Activated gamma-delta T cell treated with anti-CD3 and anti-CD28 coated beads, Interleukin-2, amount 50 U/mL, for 16 hours (primary cell): ENCODE measurements at regions not wholly inside any gene's neighbourhood (a gene's known extent, or its start where the extent isn't known, plus 50 kb on each side); places are given as distances from the start of the nearest gene placed in this dataset.

Experiments
- DNase-seq: peaks from one replicate; pipeline ENCODE4 v3.0.0-alpha.2; 2020; ENCODE audit warnings: low read depth

DNA sequence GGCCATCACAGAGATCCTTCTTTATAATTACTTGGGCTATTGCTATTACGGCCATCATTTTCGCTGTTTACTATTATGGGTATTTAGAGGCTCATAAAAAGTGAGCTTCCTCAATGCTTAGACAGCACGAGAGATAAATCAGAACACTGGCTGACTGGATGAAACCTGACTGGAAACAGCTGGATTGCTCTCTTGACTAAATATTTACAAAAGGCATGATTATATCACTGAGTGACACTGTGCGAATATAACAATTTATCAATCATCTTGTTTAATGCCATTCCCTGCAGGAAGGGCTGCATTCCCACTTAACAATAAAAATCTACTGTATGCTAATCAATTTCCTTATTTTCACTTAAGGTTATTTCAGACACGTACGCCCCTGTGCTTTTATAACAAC, 260.1 kb upstream of the ARID1B start:
- DNase-seq, result no peak

DNA sequence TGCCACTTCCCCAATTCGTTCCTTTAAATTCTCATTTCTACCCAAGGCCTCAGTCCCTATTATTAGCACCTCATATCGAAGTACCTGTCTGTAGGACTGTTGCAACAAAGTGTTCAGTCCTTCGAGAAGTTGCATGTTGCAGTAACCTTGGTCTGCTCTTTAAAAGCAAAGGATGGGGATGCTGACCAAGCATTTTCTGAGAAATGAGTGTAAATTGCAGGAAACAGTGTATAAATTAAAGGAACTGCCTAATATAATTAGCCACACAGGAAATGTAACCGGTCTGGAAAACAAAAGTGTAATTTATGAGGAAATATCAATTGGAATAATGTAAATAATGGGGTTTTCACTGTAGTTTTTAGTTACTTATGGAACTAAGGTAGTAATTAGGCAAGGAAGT, 261.9 kb upstream of the ARID1B start:
- DNase-seq, result no peak

DNA sequence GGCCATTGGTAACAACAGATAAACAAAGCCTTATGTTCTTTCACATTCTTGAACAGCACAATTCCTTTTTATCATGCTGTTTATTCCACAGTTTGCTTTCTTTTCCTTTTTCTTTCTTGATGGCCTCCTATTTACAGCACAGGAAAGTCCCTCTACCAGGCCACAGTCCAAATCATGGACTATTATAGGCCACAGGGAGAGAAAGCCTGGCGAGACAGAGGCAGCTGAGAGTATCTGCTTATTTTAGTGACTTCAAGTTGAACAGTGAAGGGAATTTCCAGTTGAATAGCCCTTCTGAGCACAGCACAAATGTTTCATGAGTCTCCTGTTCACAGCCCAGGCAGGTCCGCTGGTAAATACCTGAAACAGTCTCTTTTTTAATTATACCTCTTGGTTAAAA, 263.7 kb upstream of the ARID1B start:
- no peak for DNase-seq

DNA sequence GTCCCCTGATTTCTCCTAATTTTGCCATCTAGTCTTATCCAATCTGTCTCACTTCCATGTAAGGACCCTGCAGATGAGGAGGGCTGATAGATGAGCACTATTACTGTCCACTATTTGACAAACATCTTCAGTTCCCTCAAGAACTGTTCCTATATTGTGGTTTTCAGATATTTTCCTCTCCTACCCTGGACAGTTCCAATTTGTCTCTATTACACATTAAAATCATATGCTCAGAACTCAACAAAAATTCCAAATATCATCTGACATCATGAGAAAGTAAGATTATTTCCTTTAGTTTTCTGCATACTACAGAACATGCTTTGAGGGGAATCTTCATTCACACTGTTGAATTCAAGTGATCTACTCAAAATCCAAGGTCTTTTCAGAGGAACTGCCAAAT, 265.6 kb upstream of the ARID1B start:
- DNase-seq, result no peak

DNA sequence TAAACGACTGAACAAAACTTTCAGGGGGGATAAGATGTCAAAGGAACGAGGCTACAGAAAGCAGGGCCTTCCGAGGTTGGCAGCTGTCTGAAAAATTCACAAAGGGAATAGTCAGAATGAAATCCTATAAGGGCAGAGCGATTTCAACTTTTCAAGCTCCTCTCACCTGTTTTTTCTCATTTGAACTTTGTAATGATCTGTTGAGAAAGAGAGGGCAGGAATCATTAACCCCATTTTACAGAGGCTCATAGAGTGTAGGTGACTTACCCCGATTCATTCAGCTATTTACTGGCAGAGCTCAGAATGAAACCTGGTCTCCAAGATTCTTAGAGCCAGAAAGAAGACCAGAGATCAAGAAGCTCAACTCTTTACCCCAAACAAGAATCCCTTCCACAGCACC, 266.1 kb upstream of the ARID1B start:
- no peak for DNase-seq

DNA sequence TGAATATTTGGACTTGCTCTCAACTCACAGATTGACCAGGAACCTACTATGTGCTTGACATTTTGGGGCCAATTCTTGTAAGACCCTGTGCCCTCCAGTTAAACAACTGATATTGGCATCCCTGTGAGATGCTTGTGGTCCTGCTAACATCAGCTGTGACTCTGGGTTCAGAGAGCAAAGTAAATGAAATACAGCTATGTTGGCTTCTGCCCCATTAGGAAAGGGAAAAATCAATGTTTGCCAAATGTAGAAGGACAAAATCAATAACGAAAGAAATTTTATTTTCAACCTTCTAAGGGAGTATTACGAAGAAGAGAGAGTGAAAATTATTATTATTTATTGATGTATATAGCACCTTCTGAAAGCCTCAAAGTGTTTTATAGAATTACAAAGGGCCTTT, 266.9 kb upstream of the ARID1B start:
- no peak for DNase-seq

DNA sequence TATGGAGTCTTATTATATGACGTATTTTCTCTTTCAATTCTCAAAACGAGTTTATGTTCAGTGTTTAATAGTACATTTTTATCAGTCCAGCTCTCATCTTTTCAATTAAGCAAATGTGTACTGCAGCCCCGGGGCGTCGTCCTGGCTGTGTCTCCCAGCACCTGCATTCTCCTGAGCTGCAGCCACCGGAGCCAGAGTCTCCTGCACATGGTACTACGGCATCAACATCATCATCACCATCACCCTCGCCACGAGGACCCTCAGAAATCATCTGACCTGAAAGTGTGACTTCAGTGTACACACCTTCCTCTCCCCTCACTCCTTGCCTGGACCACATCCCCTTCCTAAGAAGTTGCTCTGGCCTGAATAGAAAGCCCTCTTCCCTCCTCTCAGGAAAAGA, 267.7 kb upstream of the ARID1B start:
- DNase-seq, result no peak

DNA sequence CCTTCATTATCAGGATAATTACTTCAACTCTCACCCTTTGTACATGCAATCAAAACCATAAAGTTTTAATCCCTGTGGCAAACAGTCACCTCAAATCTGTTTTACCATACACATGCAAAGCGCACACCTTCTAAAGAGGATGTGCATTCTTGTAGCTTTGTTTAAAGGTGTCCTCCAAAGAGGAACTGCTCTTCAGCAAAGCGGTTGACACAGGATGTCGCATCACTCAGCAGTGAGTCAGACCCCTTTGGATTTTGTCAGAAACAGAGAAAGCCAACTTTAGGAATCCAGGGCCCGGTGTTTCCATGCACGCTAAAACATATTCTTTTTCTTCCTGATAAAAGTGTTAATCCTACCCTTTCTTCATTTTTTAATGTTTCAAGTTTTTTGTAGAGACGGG, 268.3 kb upstream of the ARID1B start:
- DNase-seq, result no peak

DNA sequence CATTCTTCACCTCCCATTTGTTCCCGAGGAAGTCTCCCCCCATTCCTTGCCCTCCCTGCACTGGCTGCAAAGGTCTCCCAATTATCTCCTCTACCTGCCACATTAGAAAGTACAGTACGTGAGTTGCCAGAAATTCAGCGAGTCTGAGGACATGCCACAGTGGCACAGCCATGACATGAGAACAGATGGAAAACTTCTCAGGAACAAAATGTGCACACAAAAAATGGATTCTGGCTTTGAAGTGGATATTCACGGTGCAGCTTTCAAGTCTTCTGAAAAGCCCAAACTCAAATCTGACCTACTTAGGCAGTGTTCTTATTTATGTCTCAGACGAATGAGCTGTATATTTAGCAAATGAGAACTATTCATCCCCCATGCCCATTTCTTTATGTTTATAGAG, 269.1 kb upstream of the ARID1B start:
- no peak for DNase-seq

DNA sequence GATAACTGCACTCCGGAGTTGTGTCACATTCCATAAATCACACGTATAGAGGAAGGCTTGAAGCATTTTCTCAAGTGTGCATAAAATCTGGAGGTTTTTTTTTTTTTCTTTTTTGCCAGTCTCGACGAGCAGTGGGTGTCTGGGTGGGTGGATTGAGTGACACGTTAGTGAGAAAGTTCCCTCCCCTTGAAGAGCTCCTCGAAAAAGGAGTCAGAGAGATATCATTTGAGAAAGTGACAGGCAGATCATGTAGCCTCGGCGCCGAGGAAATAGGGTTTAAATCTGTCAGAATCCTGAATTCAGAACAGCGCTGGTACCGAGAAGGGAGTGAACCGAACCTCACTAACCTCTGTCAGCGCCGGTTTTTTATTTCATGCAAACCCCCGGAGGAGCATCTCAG, 269.5 kb upstream of the ARID1B start:
- no peak for DNase-seq

DNA sequence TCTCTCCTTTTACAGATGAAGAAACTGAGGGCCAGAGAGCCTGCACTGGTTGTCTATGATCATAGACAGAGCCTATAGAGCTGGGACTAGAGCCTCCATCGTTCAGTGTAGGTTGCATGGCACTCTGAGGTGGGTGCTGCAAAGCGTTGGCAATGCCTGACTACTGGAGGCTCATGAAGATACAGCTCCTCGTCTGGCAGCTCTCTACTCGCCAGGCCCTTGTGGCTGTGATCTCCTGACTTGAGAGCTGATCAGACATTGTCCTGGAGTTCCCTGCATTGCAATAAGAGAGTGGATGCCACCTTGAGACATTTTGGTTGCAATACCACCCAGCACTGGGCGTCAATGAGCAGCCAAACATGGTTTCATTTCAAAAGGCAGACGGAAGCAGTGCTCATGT, 270.1 kb upstream of the ARID1B start:
- DNase-seq, result no peak

DNA sequence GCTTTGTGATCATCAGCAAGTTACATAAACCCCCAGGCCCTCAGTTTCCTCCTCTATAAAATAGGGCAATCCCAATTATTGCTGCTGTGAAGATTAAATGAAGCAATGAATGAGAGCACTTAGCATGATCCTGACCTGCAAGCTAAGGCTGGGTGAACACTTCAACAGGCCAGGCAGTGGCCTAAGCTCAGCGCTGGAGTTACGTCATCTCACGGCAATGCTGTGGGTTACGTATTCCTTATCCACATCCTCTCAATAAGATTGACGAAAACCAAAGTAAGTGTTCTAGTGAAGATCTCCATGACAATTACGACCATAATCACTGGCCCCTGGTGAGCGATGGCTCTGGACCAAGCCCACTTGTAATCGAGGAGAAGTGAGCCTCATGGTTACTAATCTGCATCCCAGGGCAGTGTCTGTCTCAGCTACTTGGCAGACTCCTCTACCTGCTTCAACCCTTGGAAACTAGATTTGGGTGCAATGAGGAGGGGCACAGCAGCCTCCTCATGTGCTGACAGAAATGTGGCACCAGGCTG, 274.1 kb upstream of the ARID1B start:
- DNase-seq, result no peak

DNA sequence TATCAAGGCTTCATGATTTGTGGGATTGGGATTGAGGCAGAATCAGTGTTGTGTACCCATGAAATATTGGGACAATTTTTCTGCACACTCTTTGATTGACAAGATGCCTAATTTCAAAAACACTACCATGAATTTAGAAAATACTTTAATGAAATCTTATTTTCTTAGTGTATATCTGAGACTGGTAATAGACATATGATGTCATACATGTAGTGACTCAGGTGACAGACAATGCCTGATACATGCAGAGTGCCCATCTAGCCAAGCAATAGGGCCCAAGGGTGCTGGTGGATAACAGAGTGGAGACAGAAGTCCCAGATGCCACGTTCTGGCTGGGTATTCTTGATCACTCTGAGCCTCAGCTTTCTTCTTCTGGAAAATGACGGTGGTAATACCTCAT, 279.6 kb upstream of the ARID1B start:
- DNase-seq, result no peak

DNA sequence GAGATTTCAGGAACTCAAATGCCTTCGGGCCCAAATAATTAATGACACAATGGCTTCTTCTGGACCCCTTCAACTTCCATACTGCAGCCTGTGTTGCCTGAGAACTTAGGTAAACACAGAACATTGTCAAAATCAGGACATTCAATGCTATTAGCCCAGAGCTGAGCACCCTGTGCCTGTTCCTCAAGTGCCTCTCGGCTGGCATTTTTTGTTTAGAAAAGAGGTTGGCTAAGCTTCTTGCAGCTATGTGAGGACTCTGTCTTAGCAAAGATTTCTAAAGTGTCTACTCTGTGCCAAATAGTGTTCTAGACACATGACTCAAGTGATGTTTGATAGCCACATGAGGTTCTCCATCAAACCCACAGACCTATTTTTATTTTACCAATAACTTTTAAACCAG, 289.3 kb upstream of the ARID1B start:
- DNase-seq, result no peak

DNA sequence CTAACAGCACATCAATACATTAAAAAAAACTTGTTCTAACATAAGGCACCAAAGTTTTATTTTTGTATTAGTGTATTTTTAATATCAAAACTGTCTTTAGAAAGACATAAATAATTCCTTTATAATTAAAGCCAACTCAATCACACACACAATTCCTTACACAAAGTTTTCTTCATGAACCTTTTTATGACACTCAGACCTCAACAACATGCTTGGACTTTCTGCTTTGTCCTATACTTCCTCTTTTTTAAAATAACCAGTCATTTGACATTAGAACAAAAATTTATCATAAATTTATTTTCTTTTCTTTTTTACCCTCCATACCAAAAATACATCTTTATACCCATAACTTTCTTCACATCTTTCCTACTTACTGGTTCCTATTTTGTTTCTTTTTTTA, 292.0 kb upstream of the ARID1B start:
- no peak for DNase-seq

DNA sequence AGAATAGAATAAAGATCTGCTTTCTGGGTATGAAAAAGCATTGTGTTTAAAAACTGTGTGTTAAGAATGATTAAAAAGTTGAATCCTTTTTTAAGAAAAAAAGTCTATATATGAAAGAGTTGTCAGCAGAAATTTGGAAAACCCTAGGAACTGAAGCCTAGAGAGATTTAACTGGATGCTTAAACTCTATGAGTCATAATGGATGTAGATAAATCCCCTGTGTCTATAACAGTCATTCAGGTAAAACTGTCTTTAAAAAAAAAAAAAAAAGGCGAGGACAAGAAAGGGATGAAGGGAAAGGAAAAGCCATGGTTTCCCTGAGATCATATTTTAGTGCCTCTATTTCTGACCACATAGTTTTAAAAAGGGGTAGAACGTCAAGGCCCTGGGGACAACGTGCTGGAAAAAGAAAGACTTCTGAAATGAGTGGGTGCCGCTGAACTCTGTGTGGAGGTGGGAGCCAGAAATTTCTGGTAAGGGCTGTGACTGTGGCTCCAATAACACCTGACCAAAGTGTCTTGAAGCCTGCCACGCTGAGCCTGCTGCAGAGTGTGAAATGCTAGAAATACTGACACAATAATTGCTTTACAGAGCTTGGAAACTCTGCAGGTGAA, 302.6 kb upstream of the ARID1B start:
- no peak for DNase-seq

DNA sequence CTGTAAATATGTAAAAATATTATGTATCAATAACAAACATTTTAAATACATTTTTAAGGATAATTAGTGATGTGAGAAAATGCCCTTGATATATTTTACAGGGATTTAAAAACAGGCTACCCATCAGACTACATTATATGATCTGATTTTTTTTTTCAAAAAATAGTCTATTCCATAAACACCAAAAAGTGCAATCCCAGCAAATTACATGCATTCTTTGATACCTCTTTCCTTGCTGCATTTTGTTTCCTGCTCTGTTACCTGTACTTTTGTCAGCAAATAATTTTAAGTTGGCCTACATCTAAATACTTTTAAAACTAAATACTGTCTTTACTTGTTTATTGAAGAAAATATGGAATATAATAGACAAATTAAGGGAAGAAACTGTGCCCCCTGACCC, 306.2 kb upstream of the ARID1B start:
- DNase-seq, result no peak

DNA sequence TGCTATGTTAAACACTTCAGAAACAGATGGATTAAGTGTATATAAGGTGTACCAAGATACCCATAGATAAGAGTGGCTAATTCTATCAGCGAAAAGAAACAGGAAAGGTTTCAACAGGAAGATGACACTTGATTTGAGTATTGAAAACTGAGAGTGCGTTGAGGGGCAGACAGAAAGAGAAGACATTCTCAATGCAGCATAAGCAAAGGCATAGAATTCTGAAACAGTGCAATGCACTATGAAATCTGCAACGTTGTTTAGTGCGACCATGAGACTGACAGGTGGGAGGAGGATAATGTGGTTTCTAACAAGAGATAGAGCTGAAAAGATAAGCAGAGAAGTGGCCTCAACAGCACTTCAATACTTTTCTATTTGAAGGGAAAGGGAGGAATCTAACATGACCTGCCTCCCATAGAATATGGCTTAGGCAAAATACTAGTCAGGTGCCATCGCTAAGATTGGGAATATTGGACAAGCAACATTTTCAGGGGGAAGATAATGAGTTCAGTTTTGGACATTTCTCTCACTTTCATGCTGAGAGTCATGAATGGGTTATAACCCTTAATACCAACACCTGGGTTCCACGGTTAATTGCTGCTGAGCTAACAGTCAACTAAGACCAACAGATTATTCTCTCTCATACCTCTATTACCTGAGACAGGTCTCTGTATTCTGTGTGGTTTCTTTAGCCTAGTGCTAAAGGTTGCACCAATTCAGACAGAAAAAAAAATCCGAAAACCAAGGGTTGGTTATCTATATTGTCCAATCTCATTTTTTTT, 312.9 kb upstream of the ARID1B start:
- DNase-seq, result no peak

DNA sequence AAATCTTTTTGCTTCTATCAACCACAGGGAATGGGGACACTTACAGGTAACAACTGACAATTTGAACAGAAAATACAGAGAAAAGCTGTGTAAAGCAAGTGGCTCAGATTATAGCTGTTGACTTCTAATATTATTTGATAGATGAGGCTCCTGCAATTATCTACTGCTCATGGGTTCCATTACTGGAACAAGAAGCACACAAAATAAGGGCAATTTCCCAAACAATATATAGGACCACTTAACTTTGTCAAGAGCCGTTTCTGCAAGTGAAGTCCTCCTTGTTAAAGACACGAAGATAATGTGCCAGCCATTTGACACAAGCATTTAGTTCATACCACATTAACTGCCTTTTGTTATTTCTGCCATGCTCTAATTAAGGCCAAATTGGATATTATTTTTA, 315.5 kb upstream of the ARID1B start:
- DNase-seq, result no peak

DNA sequence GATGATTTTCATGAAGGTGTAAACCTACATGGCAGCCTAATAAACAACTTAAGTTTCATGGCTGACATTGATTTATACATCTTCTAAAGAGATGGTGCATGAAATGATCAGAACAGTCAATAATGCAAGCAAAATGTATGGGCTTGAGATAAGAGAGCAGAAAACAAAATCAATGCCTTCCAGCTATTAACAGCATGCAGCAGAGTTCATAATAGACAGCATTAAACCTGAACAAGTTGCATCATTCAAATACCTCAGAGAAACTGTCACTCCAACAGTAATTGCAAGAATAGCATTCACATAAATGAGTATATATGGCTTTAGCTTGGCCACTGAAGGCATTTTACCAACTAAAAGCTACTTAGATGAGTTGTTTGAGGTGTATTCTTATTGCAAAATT, 319.6 kb upstream of the ARID1B start:
- no peak for DNase-seq

DNA sequence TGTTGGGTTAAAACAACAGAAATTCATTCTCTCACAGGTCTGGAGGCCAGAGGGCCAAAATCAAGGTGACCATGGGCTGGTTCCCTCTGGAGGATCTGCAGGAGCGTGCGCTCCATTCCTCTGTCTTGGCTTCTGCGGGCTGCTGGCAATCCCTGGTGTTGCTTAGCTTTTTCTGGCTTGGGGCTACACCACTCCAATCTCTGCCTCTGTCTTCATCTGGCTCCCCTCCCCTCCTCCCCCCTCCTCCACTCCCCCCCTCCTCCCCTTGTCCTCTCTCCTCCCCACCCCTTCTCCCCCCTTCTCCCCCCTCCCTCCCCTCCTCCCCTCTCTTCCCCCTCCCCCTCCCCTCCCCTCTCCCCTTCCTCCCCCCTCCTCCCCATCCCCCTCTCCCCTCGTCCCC, 321.3 kb upstream of the ARID1B start:
- no peak for DNase-seq

DNA sequence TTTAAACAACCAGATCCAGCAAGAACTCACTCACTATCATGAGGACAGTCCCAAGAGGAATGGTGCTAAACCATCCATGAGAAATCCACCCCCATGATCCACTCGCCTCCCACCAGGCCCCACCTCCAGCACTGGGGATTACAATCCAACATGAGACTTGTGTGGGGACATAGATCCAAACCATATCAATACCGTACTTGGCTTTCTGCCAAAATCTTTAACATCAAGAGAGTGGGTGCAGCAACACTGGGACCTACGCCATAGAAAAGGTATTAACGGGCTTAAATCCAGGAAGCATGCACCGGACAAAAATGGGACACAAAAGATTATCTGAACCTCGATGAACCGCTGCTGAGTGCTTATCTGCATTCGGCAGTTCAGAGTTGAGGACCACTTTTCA, 322.3 kb upstream of the ARID1B start:
- no peak for DNase-seq

DNA sequence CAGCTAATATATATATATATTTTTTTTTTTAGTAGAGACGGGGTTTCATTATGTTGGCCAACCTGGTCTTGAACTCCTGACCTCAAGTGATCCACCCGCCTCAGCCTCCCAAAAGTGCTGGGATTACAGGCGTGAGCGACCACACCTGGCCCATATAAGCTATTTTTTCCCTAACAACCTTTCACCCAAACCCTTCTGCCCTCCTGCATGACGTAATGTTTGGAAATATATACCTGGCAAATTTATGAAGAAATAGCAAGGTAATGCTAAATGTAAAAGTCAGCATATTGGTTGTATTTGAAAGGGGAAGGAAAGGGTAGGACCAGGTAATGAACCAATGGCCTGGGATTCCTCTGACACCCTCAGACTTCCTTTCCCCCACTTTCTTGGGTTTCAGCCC, 325.5 kb upstream of the ARID1B start:
- DNase-seq, result no peak

DNA sequence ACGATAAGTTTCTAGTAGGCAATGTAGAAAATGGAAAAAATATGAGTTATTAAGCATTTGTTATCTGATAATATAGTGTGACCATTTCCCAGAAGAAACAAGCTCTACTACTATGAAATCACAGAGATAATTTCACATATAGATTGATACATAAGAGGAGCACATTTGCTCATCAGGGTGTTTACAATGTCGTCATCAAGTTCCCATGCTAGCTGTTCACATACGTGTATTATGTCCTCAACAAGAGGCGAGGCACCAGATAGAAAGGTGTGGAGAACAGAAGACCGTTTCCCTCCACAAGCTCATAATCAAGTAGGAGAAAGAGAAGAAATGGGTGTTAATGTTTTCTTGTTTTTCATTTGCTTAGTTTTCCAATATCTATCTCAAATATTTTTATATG, 326.1 kb upstream of the ARID1B start:
- no peak for DNase-seq
